Prostate gland (tissue), 2 donors: ENCODE measurements at regions not wholly inside any gene's neighbourhood (a gene's known extent, or its start where the extent isn't known, plus 50 kb on each side); places are given as distances from the start of the nearest gene placed in this dataset.

Source experiments
- CTCF ChIP-seq, 4 experiments: fragments of 200-600 bp in 2 of 4; fragments of 450-650 bp in 2 of 4; sonication (generic) in 2 of 4; IDR thresholded peaks; 1 replicate in 3 of 4; 2 replicates in 1 of 4; pipeline ENCODE4 v1.5.1; 2016 to 2019; ENCODE audit warnings: antibody characterized with exemption in 4 of 4, mild to moderate bottlenecking in 2 of 4, moderate library complexity in 2 of 4
- POLR2A ChIP-seq: fragments of 450-650 bp; IDR thresholded peaks from one replicate; pipeline ENCODE4 v1.6.1; 2016; ENCODE audit warnings: antibody characterized with exemption, mild to moderate bottlenecking

- TF ChIP-seq CTCF (IDR thresholded peaks at IDR 0.05) (no peak), POLR2A (no peak)
These were observed 60.6 kb upstream of the ACYP2 start for GRCh38 chr2:54054774-54055173.
